ENCODE measurements at regions not wholly inside any gene's neighbourhood (a gene's known extent, or its start where the extent isn't known, plus 50 kb on each side); places are given as distances from the start of the nearest gene placed in this dataset.

DNA sequence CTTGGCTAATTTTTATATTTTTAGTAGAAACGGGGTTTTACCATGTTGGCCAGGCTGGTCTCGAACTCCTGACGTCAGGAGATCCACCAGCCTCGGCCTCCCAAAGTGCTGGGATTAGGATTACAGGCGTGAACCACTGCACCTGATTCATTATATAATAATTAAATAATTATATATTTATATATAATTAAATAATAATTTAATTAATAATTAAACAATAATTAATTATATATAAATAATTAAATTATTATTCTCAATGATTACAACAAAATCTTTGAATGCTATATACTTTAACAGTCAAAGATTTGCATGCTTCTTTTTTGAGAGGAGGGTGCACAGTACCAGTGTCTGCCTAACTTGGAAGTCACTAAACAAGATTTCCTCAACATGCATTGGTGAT lies 872.3 kb downstream of the EFNB2 start:
- no peak for TF ChIP-seq CTCF (IDR thresholded peaks at IDR 0.05)
- no peak for TF ChIP-seq POLR2A (IDR thresholded peaks at IDR 0.05)
